ENCODE measurements at regions not wholly inside any gene's neighbourhood (a gene's known extent, or its start where the extent isn't known, plus 50 kb on each side); places are given as distances from the start of the nearest gene placed in this dataset.

GRCh38 chr11:19410032-19410431 lies 169.3 kb upstream of the E2F8 start:
- intact Hi-C loops (cut with micrococcal nuclease; ENCODE audit: unreplicated experiment) = no loop called here
- Mint-ChIP-seq H3K4me1 (ENCODE audit: low read depth, unreplicated experiment) (peaks cover 6% of the 10 kb centered on the region), H3K27me3 (ENCODE audit: insufficient read depth, unreplicated experiment) (no peaks in the 10 kb centered on the region), H3K9me3 (ENCODE audit: unreplicated experiment) (peaks cover 9% of the 10 kb centered on the region), H3K4me3 (ENCODE audit: unreplicated experiment) (no peak overlapping the region), H3K36me3 (ENCODE audit: insufficient read depth, unreplicated experiment) (no peaks in the 10 kb centered on the region), H3K27ac (ENCODE audit: unreplicated experiment) (no peak overlapping the region)
- Histone ChIP-seq H3K9me3 (no peaks in the 10 kb centered on the region), H3K36me3 (ENCODE audit: control insufficient read depth, insufficient read depth, low read length) (no peaks in the 10 kb centered on the region), H3K4me1 (no peaks in the 10 kb centered on the region), H3K27me3 (replicated peaks; ENCODE audit: control insufficient read depth, insufficient read depth, low read length) (no peaks in the 10 kb centered on the region), H3K4me3 (ENCODE audit: low read depth, low read length) (no peak overlapping the region)
- no peak for TF ChIP-seq CTCF (IDR thresholded peaks at IDR 0.05; ENCODE audit: insufficient read depth in 1 of 2, low read depth in 1 of 2, low read length in 1 of 2, severe bottlenecking in 1 of 2, unreplicated experiment in 1 of 2)
- no peak for DNase-seq
- BruUV-seq (replicated peaks) = no TSS peak
- CTCF ChIA-PET = no interaction called here
- POLR2A ChIA-PET = no interaction called here

DNA sequence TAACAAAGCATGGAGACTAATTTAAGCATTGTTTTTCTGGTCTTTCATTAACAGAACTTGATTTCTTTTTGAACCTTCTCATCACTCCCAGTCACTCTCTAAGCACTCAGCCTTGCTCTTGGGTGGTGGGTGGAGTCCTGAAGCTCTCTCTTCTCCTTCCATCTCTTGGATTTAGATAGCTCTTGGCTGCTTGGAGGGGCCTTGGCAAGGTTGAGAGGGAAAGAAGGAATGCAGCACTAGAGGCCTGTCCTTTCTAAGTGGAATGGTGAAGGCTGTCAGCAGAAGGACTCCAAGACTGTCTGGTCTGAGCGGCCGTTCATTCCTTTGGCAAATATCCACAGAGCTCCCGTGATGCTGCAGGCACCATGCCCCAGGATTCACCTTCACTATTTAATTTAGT lies 168.6 kb upstream of the E2F8 start:
- CTCF ChIA-PET = no interaction called here
- H3K4me3 ChIP-seq (ENCODE audit: low read depth, low read length) = no peak overlapping the region
- Mint-ChIP-seq H3K27ac (ENCODE audit: unreplicated experiment) (no peak overlapping the region), H3K27me3 (ENCODE audit: insufficient read depth, unreplicated experiment) (no peaks in the 10 kb centered on the region), H3K4me1 (ENCODE audit: low read depth, unreplicated experiment) (peaks cover 6% of the 10 kb centered on the region), H3K36me3 (ENCODE audit: insufficient read depth, unreplicated experiment) (no peaks in the 10 kb centered on the region), H3K4me3 (ENCODE audit: unreplicated experiment) (no peak overlapping the region), H3K9me3 (ENCODE audit: unreplicated experiment) (peaks cover 2% of the 10 kb centered on the region)
- DNase-seq = no peak
- H3K9me3 ChIP-seq = no peaks in the 10 kb centered on the region
- POLR2A ChIA-PET = no interaction called here
- no peaks in the 10 kb centered on the region for H3K27me3 ChIP-seq (replicated peaks; ENCODE audit: control insufficient read depth, insufficient read depth, low read length)
- H3K4me1 ChIP-seq = no peaks in the 10 kb centered on the region
- no peak for TF ChIP-seq CTCF (IDR thresholded peaks at IDR 0.05; ENCODE audit: insufficient read depth in 1 of 2, low read depth in 1 of 2, low read length in 1 of 2, severe bottlenecking in 1 of 2, unreplicated experiment in 1 of 2)
- no peaks in the 10 kb centered on the region for H3K36me3 ChIP-seq (ENCODE audit: control insufficient read depth, insufficient read depth, low read length)
- no TSS peak for BruUV-seq (replicated peaks)
- intact Hi-C loops (cut with micrococcal nuclease; ENCODE audit: unreplicated experiment) = no loop called here

DNA sequence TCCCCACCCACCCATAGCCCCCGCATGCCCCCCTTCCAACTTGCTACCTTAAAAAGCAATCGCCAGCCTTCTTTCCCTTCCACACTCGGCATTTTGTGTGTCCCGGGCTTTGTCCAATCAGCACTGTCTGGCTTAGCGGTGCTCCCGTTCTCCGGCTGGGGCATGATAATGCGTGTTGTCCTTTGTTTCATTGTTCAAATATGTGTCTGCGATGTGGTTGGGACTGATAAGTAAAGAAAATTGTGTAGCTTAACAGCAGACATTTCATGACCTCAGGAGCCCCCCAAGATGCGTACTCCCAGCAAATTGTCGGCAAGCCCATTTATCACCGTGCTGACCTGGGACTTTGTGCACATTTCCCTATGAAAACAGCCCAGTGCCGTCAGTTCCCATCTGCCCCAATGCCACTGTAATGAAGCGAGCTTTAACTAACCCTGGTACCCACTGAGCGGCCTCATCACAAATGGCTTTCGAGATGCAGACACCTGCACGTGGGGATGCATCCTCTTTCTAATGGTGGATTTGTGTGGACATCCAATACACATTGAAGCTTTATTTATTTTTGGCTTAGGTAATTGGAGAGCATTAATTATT lies 167.0 kb upstream of the E2F8 start:
- Histone ChIP-seq H3K9me3 (no peaks in the 10 kb centered on the region), H3K27me3 (replicated peaks; ENCODE audit: control insufficient read depth, insufficient read depth, low read length) (no peaks in the 10 kb centered on the region), H3K4me1 (no peaks in the 10 kb centered on the region), H3K36me3 (ENCODE audit: control insufficient read depth, insufficient read depth, low read length) (no peaks in the 10 kb centered on the region), H3K4me3 (ENCODE audit: low read depth, low read length) (no peak overlapping the region)
- no peak for DNase-seq
- Mint-ChIP-seq H3K27ac (ENCODE audit: unreplicated experiment) (no peak overlapping the region), H3K9me3 (ENCODE audit: unreplicated experiment) (no peaks in the 10 kb centered on the region), H3K36me3 (ENCODE audit: insufficient read depth, unreplicated experiment) (no peaks in the 10 kb centered on the region), H3K4me1 (ENCODE audit: low read depth, unreplicated experiment) (peaks cover 6% of the 10 kb centered on the region), H3K27me3 (ENCODE audit: insufficient read depth, unreplicated experiment) (no peaks in the 10 kb centered on the region), H3K4me3 (ENCODE audit: unreplicated experiment) (no peak overlapping the region)
- intact Hi-C loops (cut with micrococcal nuclease; ENCODE audit: unreplicated experiment) = no loop called here
- no peak for TF ChIP-seq CTCF (IDR thresholded peaks at IDR 0.05; ENCODE audit: insufficient read depth in 1 of 2, low read depth in 1 of 2, low read length in 1 of 2, severe bottlenecking in 1 of 2, unreplicated experiment in 1 of 2)
- ChIA-PET POLR2A (no interaction called here), CTCF (no interaction called here)
- no TSS peak for BruUV-seq (replicated peaks)

All from Caco-2 (cell line).